Tibial nerve (tissue), 4 donors: ENCODE measurements at regions not wholly inside any gene's neighbourhood (a gene's known extent, or its start where the extent isn't known, plus 50 kb on each side); places are given as distances from the start of the nearest gene placed in this dataset.

Experiments used
- CTCF ChIP-seq, 5 experiments: fragments of 200-600 bp in 3 of 5; fragments of 450-650 bp in 2 of 5; sonication (generic) in 3 of 5; IDR thresholded peaks; one replicate each; pipeline ENCODE4 v1.5.1; 2016 to 2019; ENCODE audit warnings: antibody characterized with exemption in 5 of 5, mild to moderate bottlenecking in 3 of 5, moderate library complexity in 2 of 5
- EP300 ChIP-seq, 2 donors: sonication (generic); formaldehyde crosslinking; IDR thresholded peaks; one replicate each; pipeline ENCODE4 v1.6.1; 2017; ENCODE audit warnings: antibody characterized with exemption in 2 of 2, mild to moderate bottlenecking in 1 of 2
- POLR2A ChIP-seq, 2 donors: fragments of 450-650 bp; IDR thresholded peaks; one replicate each; pipeline ENCODE4 v1.6.1; 2017; ENCODE audit warnings: antibody characterized with exemption in 2 of 2, mild to moderate bottlenecking in 2 of 2, moderate library complexity in 2 of 2

- TF ChIP-seq CTCF (IDR thresholded peaks at IDR 0.05) = no peak
- no peak for TF ChIP-seq POLR2A (IDR thresholded peaks at IDR 0.05)
- no peak for TF ChIP-seq EP300 (IDR thresholded peaks at IDR 0.05)
Measured at GRCh38 chr2:8484502-8485283, 197.2 kb upstream of the ID2 start.
